Ovary (tissue), 7 donors: ENCODE measurements at regions not wholly inside any gene's neighbourhood (a gene's known extent, or its start where the extent isn't known, plus 50 kb on each side); places are given as distances from the start of the nearest gene placed in this dataset.

Source experiments
- DNase-seq, 5 donors: peaks; one replicate each; pipeline ENCODE4 v3.0.0-alpha.2; 2019 to 2020
- H3K27ac ChIP-seq, 2 donors: fragments of 200-600 bp; one replicate each; pipeline versions ENCODE4 v1.5.1 to v1.8.0; 2019 to 2022
- H3K27me3 ChIP-seq: fragments of 200-600 bp; one replicate; pipeline ENCODE4 v1.8.0; 2022
- H3K36me3 ChIP-seq: fragments of 200-600 bp; sonication (generic); one replicate; pipeline ENCODE4 v1.5.1; 2019
- H3K4me1 ChIP-seq: one replicate; pipeline ENCODE4 v1.8.1; 2013; ENCODE audit warnings: mild to moderate bottlenecking, moderate library complexity; ENCODE audit not compliant: insufficient read depth
- H3K4me3 ChIP-seq: fragments of 200-600 bp; sonication (generic); one replicate; pipeline ENCODE4 v1.5.1; 2017
- H3K9me3 ChIP-seq, 2 donors: fragments of 200-600 bp in 1 of 2; sonication (generic) in 1 of 2; one replicate each; pipeline versions ENCODE4 v1.5.1 to v1.8.1; 2013 to 2019; ENCODE audit warnings: mild to moderate bottlenecking in 1 of 2, moderate library complexity in 1 of 2
- CTCF ChIP-seq, 3 donors: fragments of 450-650 bp in 2 of 3; fragments of 200-600 bp in 1 of 3; IDR thresholded peaks; one replicate each; pipeline versions ENCODE4 v1.5.1 to v1.8.0; 2016 to 2022; ENCODE audit warnings: antibody characterized with exemption in 3 of 3, mild to moderate bottlenecking in 1 of 3
- EP300 ChIP-seq: sonication (generic); formaldehyde crosslinking; IDR thresholded peaks from one replicate; pipeline ENCODE4 v1.6.1; 2017; ENCODE audit warnings: antibody characterized with exemption
- POLR2A ChIP-seq: fragments of 450-650 bp; IDR thresholded peaks from one replicate; pipeline ENCODE4 v1.6.1; 2017; ENCODE audit warnings: antibody characterized with exemption, mild to moderate bottlenecking, moderate library complexity
- WGBS, 3 donors: extraction: QIAGEN DNeasy Blood & Tissue Kit in 1 of 3; methylation state at CpG; one replicate each; pipeline versions ENCODE4 v1.1.5 to v1.1.7; 2013 to 2017; 5-methylcytosine and 5-hydroxymethylcytosine counted together
- intact Hi-C, 4 donors: fragments of 100-400 bp; cut with DNase I; formaldehyde crosslinking; loops; one replicate each; pipeline versions ENCODE4 v1.11.0 to v1.15.1; 2022 to 2023
- donor health status: DM: no; HTN: no; CAD: no; lungs with moderate emphysema.
- donor health status: DM: no; HTN: no; CAD: no.
- donor health status: Bipolar disorder and iron deficiency.
- donor health status: DM: no; HTN: no; CAD: no.
- donor health status: DM: yes; HTN: yes; CAD: no.

DNA sequence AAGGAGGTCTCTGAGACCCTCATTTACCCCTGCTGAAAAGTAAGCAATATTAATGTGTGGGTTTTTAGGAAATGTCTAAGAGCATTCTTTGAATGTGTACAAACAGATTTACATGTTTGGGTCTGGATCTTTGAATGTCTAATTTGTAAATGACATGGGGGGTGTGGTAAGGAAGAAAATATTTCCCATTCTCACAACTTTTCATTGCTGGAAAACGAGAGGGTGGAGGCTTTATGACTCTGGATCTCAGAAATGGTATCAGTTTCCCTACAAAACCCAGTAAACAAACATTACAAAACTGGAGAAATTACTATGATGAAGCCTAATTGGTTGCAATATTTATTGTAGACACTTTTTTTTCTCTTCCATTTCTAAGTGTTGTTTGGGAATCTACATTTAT, 98.1 kb upstream of the FOXB1 start:
- H3K9me3 ChIP-seq: no peaks in the 10 kb centered on the region
- H3K27ac ChIP-seq: no peak overlapping the region
- H3K4me3 ChIP-seq: no peak overlapping the region
- intact Hi-C loops: no loop called here
- H3K27me3 ChIP-seq: no peaks in the 10 kb centered on the region
- no peak for TF ChIP-seq CTCF (IDR thresholded peaks at IDR 0.05)
- no peak for TF ChIP-seq POLR2A
- no peak for TF ChIP-seq EP300
- H3K4me1 ChIP-seq: no peaks in the 10 kb centered on the region
- no peaks in the 10 kb centered on the region for H3K36me3 ChIP-seq
- WGBS, 3 donors: 25 to 40% (median 30%) methylated on average over 1 of the region's 1 CpG
- DNase-seq: no peak

DNA sequence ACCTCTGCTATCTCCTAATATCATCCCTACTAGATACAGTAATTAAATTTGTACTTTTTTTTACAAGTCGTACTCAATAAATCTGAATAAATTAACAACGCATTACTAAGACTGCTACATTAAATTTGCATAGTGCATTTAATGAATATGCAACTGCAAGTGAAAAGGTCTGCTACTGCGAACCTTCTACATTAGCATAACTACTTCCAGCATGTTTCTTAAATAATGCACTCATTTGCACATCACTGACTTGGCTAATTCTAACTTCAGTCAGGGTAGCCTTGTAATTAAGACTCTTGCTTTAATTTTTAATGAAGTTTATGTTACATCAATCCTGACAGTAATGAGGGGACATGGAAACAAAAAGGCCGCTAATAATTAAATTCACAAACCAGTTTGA, 98.9 kb upstream of the FOXB1 start:
- whole genome bisulfite sequencing, 3 donors: 27 to 31% (median 30%) methylated on average over 4 of the region's 4 CpGs
- Histone ChIP-seq H3K4me3 (no peak overlapping the region), H3K27ac (no peak overlapping the region), H3K9me3 (no peaks in the 10 kb centered on the region), H3K27me3 (no peaks in the 10 kb centered on the region), H3K36me3 (no peaks in the 10 kb centered on the region), H3K4me1 (no peaks in the 10 kb centered on the region)
- no peak for DNase-seq
- intact Hi-C loops: no loop called here
- TF ChIP-seq CTCF (IDR thresholded peaks at IDR 0.05): no peak
- TF ChIP-seq EP300: no peak
- TF ChIP-seq POLR2A: no peak

GRCh38 chr15:59904450-59905135, 99.5 kb upstream of the FOXB1 start:
- TF ChIP-seq POLR2A (no peak), EP300 (no peak), CTCF (IDR thresholded peaks at IDR 0.05) (no peak)

GRCh38 chr15:59896663-59897074, 107.4 kb upstream of the FOXB1 start:
- Histone ChIP-seq H3K27ac (no peak overlapping the region), H3K9me3 (no peaks in the 10 kb centered on the region), H3K36me3 (no peaks in the 10 kb centered on the region), H3K27me3 (no peaks in the 10 kb centered on the region), H3K4me1 (no peaks in the 10 kb centered on the region), H3K4me3 (no peak overlapping the region)
- WGBS, 3 donors: 58 to 64% (median 60%) methylated on average over 5 of the region's 5 CpGs
- intact Hi-C loops: no loop called here
- TF ChIP-seq EP300 (no peak), CTCF (IDR thresholded peaks at IDR 0.05) (no peak), POLR2A (no peak)
- DNase-seq: no peak

More at GRCh38 chr15:59904450-59905135, 99.5 kb upstream of the FOXB1 start:
- Histone ChIP-seq H3K9me3 (no peaks in the 10 kb centered on the region), H3K36me3 (no peaks in the 10 kb centered on the region), H3K4me1 (no peaks in the 10 kb centered on the region), H3K27ac (no peak overlapping the region), H3K4me3 (no peak overlapping the region), H3K27me3 (no peaks in the 10 kb centered on the region)
- intact Hi-C loops: no loop called here
- DNase-seq: no peak
- 15 to 22% (median 21%) methylated on average over 17 of the region's 17 CpGs for WGBS, 3 donors
